Colonic mucosa (tissue), 4 donors: ENCODE measurements at regions not wholly inside any gene's neighbourhood (a gene's known extent, or its start where the extent isn't known, plus 50 kb on each side); places are given as distances from the start of the nearest gene placed in this dataset.

Experiments
- DNase-seq: peaks from one replicate; pipeline ENCODE4 v3.0.0-alpha.2; 2020
- H3K27ac ChIP-seq: fragments of 200-600 bp; one replicate; pipeline ENCODE4 v1.8.0; 2021
- H3K27me3 ChIP-seq: fragments of 200-600 bp; one replicate; pipeline ENCODE4 v1.8.0; 2021
- H3K36me3 ChIP-seq: fragments of 200-600 bp; one replicate; pipeline ENCODE4 v1.8.0; 2021
- H3K4me1 ChIP-seq: fragments of 200-600 bp; one replicate; pipeline ENCODE4 v1.8.0; 2021; ENCODE audit warnings: mild to moderate bottlenecking
- H3K4me3 ChIP-seq: fragments of 200-600 bp; one replicate; pipeline ENCODE4 v1.8.0; 2021
- H3K9ac ChIP-seq, 2 donors: one replicate each; pipeline ENCODE4 v1.7.0; 2013; ENCODE audit warnings: control low read depth in 2 of 2, low read depth in 2 of 2, low read length in 2 of 2
- H3K9me3 ChIP-seq: fragments of 200-600 bp; one replicate; pipeline ENCODE4 v1.8.0; 2021
- intact Hi-C: fragments of 100-400 bp; cut with DNase I; formaldehyde crosslinking; loops from one replicate; pipeline ENCODE4 v1.14.1; 2022
- TF ChIP-seq, protein P1 (sequence below): fragments of 200-600 bp; IDR thresholded peaks from one replicate; pipeline ENCODE4 v1.8.0; 2022; ENCODE audit warnings: antibody characterized with exemption, mild to moderate bottlenecking
- donor health status: healthy.
- donor health status: DM: no; HTN: no; CAD: no.
- donor health status: DM: no; HTN: no; CAD: no.

DNA sequence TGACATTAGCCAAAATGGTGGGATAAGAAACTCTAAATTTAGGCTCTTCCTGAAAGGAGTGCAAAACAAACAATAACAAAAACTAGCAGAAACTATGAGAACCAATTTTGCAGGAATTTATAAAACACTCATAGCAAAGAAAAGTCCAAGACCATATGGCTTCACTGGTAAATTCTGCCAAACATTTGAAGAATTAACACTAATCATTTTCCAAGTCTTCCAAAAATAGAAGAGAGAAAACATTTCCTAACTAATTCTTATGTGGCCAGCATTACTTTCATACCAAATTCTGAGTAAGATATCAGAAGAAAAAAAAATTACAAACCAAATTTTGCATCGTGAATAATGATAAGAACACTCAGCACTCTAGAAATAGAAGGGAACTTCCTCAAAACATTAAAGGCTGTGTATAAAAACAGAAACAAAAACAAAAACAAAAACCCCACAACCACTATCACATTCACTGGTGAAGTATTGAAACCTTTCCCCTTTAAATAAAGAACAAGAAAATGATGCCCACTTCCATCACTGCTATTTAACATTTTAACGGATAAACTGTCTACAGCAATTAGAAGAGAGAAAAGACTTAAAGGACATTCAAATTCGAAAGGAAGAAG, 524.3 kb upstream of the GALNTL6 start:
- H3K4me3 ChIP-seq: no peak overlapping the region
- H3K27ac ChIP-seq: no peak overlapping the region
- H3K9ac ChIP-seq: no peak overlapping the region
- no peaks in the 10 kb centered on the region for H3K9me3 ChIP-seq
- DNase-seq: no peak
- H3K27me3 ChIP-seq: no peaks in the 10 kb centered on the region
- no peaks in the 10 kb centered on the region for H3K4me1 ChIP-seq
- H3K36me3 ChIP-seq: no peaks in the 10 kb centered on the region
- TF ChIP-seq, protein P1, sequence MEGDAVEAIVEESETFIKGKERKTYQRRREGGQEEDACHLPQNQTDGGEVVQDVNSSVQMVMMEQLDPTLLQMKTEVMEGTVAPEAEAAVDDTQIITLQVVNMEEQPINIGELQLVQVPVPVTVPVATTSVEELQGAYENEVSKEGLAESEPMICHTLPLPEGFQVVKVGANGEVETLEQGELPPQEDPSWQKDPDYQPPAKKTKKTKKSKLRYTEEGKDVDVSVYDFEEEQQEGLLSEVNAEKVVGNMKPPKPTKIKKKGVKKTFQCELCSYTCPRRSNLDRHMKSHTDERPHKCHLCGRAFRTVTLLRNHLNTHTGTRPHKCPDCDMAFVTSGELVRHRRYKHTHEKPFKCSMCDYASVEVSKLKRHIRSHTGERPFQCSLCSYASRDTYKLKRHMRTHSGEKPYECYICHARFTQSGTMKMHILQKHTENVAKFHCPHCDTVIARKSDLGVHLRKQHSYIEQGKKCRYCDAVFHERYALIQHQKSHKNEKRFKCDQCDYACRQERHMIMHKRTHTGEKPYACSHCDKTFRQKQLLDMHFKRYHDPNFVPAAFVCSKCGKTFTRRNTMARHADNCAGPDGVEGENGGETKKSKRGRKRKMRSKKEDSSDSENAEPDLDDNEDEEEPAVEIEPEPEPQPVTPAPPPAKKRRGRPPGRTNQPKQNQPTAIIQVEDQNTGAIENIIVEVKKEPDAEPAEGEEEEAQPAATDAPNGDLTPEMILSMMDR: no peak
- intact Hi-C loops: no loop called here

DNA sequence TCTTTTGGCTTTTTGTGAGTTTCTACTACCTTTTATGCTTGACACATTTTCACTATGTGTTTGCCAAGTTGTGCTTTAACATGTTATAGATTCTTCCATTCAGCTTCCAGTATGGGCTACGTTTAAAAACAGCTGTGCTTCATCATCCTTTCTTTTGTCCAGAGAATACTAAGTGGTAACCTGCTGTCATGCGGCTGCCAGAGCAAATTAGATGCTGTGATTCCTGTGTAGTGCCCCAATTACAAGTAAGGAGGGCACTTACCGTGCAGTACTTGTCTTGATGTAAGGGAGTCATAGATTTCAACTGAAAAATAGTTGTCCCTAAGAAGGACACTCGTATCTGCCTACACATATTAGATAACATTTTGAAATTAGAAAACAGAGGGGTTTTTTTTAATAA, 531.8 kb upstream of the GALNTL6 start:
- Histone ChIP-seq H3K4me1 (no peaks in the 10 kb centered on the region), H3K9me3 (no peaks in the 10 kb centered on the region), H3K36me3 (no peaks in the 10 kb centered on the region), H3K9ac (no peak overlapping the region), H3K4me3 (no peak overlapping the region), H3K27me3 (no peaks in the 10 kb centered on the region), H3K27ac (no peak overlapping the region)
- intact Hi-C loops: no loop called here
- TF ChIP-seq, protein P1: no peak
- DNase-seq: no peak

DNA sequence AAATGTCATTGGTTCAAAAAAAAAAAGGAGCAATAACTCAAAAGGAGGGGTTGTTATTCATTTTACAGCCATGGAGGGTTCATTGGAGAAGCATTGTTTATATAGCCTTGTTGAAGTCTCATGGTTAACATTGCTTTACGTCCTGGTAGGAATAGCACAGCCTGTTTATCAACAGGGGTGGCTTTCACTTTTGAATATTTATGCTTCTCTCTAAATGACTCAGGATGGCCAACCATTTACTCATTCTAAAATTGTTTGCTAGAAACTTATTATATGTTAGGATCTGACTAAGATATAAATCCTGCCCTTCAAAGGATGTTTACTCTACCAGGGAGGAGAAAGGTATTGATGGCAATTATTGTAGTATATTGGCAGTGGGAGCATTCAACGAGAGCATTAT, 534.1 kb upstream of the GALNTL6 start:
- TF ChIP-seq, protein P1: no peak
- no peaks in the 10 kb centered on the region for H3K9me3 ChIP-seq
- H3K27me3 ChIP-seq: no peaks in the 10 kb centered on the region
- H3K4me1 ChIP-seq: no peaks in the 10 kb centered on the region
- no peak overlapping the region for H3K4me3 ChIP-seq
- intact Hi-C loops: no loop called here
- H3K27ac ChIP-seq: no peak overlapping the region
- H3K36me3 ChIP-seq: no peaks in the 10 kb centered on the region
- H3K9ac ChIP-seq: no peak overlapping the region
- DNase-seq: no peak

DNA sequence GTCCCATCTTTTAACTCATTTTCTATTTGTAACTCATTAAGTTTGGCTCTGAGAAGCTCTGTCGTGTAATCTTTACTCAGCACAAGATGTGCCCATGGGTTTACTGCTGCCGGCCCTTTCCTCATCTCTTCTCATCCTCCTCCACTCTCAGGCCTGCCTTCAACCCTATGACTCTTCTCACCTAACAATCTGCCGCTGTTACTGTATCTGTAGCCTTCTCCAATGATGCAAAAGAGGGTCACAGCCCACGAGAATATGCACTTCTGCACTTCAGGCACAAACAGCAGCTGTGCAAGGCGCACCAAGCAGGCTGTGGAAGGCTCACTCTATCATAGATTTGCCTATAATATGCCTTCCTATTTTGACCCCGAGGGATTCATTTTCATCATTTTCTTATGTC, 546.5 kb upstream of the GALNTL6 start:
- H3K36me3 ChIP-seq: no peaks in the 10 kb centered on the region
- H3K9me3 ChIP-seq: no peaks in the 10 kb centered on the region
- no peak for DNase-seq
- TF ChIP-seq, protein P1: no peak
- H3K4me1 ChIP-seq: no peaks in the 10 kb centered on the region
- intact Hi-C loops: no loop called here
- H3K27ac ChIP-seq: no peak overlapping the region
- H3K27me3 ChIP-seq: no peaks in the 10 kb centered on the region
- no peak overlapping the region for H3K4me3 ChIP-seq
- H3K9ac ChIP-seq: no peak overlapping the region

DNA sequence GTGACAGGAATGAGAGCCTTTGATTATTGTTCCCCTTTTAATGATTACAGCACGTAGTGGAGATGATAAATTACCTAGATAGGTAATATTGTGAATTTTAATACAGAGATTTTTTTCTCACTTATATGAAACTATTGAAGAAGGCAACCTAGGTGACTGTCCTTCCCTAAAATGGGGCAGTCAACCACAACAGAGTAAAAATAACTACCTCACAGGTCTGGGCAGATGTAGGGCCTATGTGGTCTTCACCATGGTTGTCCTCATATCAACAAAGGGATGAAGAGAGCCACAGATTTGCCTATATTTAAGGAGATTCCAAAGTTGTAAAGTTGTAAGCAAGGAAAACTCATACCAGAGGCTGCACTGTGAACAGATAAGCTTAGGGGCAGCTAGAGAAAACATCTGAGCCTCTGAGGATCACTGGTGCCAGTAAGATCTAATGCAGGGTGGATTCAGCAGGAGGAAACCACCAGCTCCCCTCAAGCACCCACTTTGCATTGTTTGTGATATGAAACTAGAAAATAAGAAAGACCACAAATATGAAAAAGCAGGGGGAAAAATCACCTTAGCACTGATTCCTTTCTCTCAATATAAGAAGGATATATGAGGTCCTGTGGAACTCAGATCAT, 547.9 kb upstream of the GALNTL6 start:
- Histone ChIP-seq H3K36me3 (no peaks in the 10 kb centered on the region), H3K4me1 (no peaks in the 10 kb centered on the region), H3K4me3 (no peak overlapping the region), H3K9ac (no peak overlapping the region), H3K9me3 (no peaks in the 10 kb centered on the region), H3K27ac (no peak overlapping the region), H3K27me3 (no peaks in the 10 kb centered on the region)
- no peak for DNase-seq
- intact Hi-C loops: no loop called here
- TF ChIP-seq, protein P1: no peak
